HEK293 (cell line): ENCODE measurements at regions not wholly inside any gene's neighbourhood (a gene's known extent, or its start where the extent isn't known, plus 50 kb on each side); places are given as distances from the start of the nearest gene placed in this dataset.

Experiments
- CTCF ChIA-PET: fragments of 350-600 bp; formaldehyde crosslinking; extraction: SDS; loops from one replicate; lab custom pipeline; 2021; ENCODE audit warnings: antibody characterized with exemption; lab: Yijun Ruan, JAX
- POLR2A ChIA-PET: fragments of 300-600 bp; formaldehyde crosslinking; extraction: SDS; loops from one replicate; lab custom pipeline; 2020; ENCODE audit warnings: antibody characterized with exemption, inconsistent platforms; lab: Yijun Ruan, JAX
- H3K27ac ChIP-seq: fragments of 200-500 bp; sonication (Bioruptor generic); 2 replicates; pipeline ENCODE4 v1.5.1; 2014; ENCODE audit warnings: low read depth, low read length, control low read depth, inconsistent platforms; ENCODE audit errors: extremely low read depth
- H3K36me3 ChIP-seq, 2 experiments: fragments of 200-500 bp in 1 of 2; sonication (Bioruptor generic) in 1 of 2; 1 replicate in 1 of 2; 2 replicates in 1 of 2; pipeline ENCODE4 v1.5.1; 2014 to 2017; ENCODE audit warnings: inconsistent platforms in 2 of 2, low read length in 2 of 2; ENCODE audit not compliant: control insufficient read depth in 2 of 2, insufficient read depth in 1 of 2
- H3K4me1 ChIP-seq: fragments of 200-500 bp; sonication (Bioruptor generic); 2 replicates; pipeline ENCODE4 v1.5.1; 2014; ENCODE audit warnings: mild to moderate bottlenecking, low read length, inconsistent platforms; ENCODE audit not compliant: control insufficient read depth, insufficient read depth
- H3K4me3 ChIP-seq: 2 replicates; pipeline ENCODE4 v1.5.1; 2011; ENCODE audit warnings: low read depth, mild to moderate bottlenecking, control low read depth, low read length, moderate library complexity
- H3K9me3 ChIP-seq: fragments of 200-500 bp; sonication (Bioruptor generic); 2 replicates; pipeline ENCODE4 v1.5.1; 2014; ENCODE audit warnings: low read depth, low read length, inconsistent platforms; ENCODE audit not compliant: control insufficient read depth, insufficient read depth
- GLI2 ChIP-seq: fragments of 450-650 bp; formaldehyde crosslinking; IDR thresholded peaks from 2 replicates; pipeline ENCODE4; 2017; ENCODE audit warnings: missing biosample characterization, missing genetic modification characterization, low read depth, borderline replicate concordance
- ZBTB11 ChIP-seq: fragments of 450-650 bp; formaldehyde crosslinking; conservative IDR thresholded peaks from 2 replicates; pipeline ENCODE4 v1.5.1; 2016; ENCODE audit warnings: low read depth, missing biosample characterization, missing genetic modification characterization
- ZBTB7A ChIP-seq: fragments of 450-650 bp; formaldehyde crosslinking; IDR thresholded peaks from 2 replicates; pipeline ENCODE4 v1.5.1; 2016; ENCODE audit warnings: low read depth, missing biosample characterization, missing genetic modification characterization
- ZFP3 ChIP-seq: fragments of 450-650 bp; formaldehyde crosslinking; IDR thresholded peaks from 2 replicates; pipeline ENCODE4 v1.5.1; 2016; ENCODE audit warnings: low read depth, missing biosample characterization, missing genetic modification characterization
- ZNF354C ChIP-seq: fragments of 450-650 bp; formaldehyde crosslinking; IDR thresholded peaks from 2 replicates; pipeline ENCODE4 v1.5.1; 2016; ENCODE audit warnings: missing biosample characterization, missing genetic modification characterization, low read depth, borderline replicate concordance
- ZNF37A ChIP-seq: fragments of 450-650 bp; IDR thresholded peaks from 2 replicates; pipeline ENCODE4 v1.5.1; 2018; ENCODE audit warnings: missing biosample characterization, missing genetic modification characterization
- ZNF670 ChIP-seq: fragments of 450-650 bp; formaldehyde crosslinking; IDR thresholded peaks from 2 replicates; pipeline ENCODE4 v1.5.1; 2016; ENCODE audit warnings: missing biosample characterization, missing genetic modification characterization, low read depth
- ZNF701 ChIP-seq: fragments of 450-650 bp; formaldehyde crosslinking; IDR thresholded peaks from 2 replicates; pipeline ENCODE4 v1.5.1; 2016; ENCODE audit warnings: missing biosample characterization, missing genetic modification characterization
- ZSCAN5A ChIP-seq: fragments of 450-650 bp; formaldehyde crosslinking; IDR thresholded peaks from 2 replicates; pipeline ENCODE4 v1.5.1; 2016; ENCODE audit warnings: missing biosample characterization, missing genetic modification characterization
- TF ChIP-seq, protein P1 (sequence below): fragments of 450-650 bp; formaldehyde crosslinking; IDR thresholded peaks from 2 replicates; pipeline ENCODE4 v1.5.1; 2017; ENCODE audit warnings: missing biosample characterization, missing genetic modification characterization
- TF ChIP-seq, protein P2 (sequence below): fragments of 450-650 bp; formaldehyde crosslinking; IDR thresholded peaks from 2 replicates; pipeline ENCODE4 v1.5.1; 2016; ENCODE audit warnings: missing biosample characterization, missing genetic modification characterization
- TF ChIP-seq, protein P3 (sequence below): fragments of 450-650 bp; IDR thresholded peaks from 2 replicates; pipeline ENCODE4 v1.5.1; 2018; ENCODE audit warnings: missing biosample characterization, missing genetic modification characterization

- POLR2A ChIA-PET, result no interaction called here
- Histone ChIP-seq H3K36me3 (no peaks in the 10 kb centered on the region), H3K4me1 (no peaks in the 10 kb centered on the region), H3K4me3 (no peak overlapping the region), H3K9me3 (no peaks in the 10 kb centered on the region), H3K27ac (no peak overlapping the region)
- TF ChIP-seq ZNF354C (tag by site-specific recombination) (no peak), ZFP3 (tag by site-specific recombination) (no peak), ZSCAN5A (no peak), ZNF670 (tag by site-specific recombination) (no peak)
- CTCF ChIA-PET, result no interaction called here
These were observed 567.5 kb upstream of the IMPG1 start for GRCh38 chr6:76639941-76640340.

DNA sequence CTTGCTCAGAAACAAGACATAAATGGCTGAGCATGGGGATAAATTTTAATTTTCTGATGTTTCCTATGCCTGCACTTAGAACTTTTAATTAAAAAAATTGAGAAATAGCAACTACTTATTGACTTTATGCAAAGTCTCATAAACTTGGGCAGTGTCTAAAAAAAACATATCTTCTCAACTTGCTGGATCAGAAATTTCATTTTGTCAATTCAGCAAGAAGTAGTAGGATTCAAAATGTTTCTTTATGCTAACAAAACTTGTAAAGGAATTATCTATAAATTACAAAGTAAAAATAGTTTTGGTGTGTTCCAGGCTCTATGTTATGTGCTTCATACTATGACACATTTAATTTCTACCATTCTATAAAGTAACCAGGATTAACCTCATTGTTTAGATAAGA is 562.2 kb upstream of the IMPG1 start:
- ChIA-PET CTCF (no interaction called here), POLR2A (no interaction called here)
- Histone ChIP-seq H3K4me1 (no peaks in the 10 kb centered on the region), H3K27ac (no peak overlapping the region), H3K9me3 (no peaks in the 10 kb centered on the region), H3K4me3 (no peak overlapping the region), H3K36me3 (no peaks in the 10 kb centered on the region)
- TF ChIP-seq ZBTB7A (no peak), ZNF37A (tag by site-specific recombination) (no peak), GLI2 (no peak), ZNF701 (tag by site-specific recombination) (no peak), ZBTB11 (no peak)
- TF ChIP-seq, protein P1, sequence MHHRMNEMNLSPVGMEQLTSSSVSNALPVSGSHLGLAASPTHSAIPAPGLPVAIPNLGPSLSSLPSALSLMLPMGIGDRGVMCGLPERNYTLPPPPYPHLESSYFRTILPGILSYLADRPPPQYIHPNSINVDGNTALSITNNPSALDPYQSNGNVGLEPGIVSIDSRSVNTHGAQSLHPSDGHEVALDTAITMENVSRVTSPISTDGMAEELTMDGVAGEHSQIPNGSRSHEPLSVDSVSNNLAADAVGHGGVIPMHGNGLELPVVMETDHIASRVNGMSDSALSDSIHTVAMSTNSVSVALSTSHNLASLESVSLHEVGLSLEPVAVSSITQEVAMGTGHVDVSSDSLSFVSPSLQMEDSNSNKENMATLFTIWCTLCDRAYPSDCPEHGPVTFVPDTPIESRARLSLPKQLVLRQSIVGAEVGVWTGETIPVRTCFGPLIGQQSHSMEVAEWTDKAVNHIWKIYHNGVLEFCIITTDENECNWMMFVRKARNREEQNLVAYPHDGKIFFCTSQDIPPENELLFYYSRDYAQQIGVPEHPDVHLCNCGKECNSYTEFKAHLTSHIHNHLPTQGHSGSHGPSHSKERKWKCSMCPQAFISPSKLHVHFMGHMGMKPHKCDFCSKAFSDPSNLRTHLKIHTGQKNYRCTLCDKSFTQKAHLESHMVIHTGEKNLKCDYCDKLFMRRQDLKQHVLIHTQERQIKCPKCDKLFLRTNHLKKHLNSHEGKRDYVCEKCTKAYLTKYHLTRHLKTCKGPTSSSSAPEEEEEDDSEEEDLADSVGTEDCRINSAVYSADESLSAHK (tag by site-specific recombination), result no peak
- TF ChIP-seq, protein P2, sequence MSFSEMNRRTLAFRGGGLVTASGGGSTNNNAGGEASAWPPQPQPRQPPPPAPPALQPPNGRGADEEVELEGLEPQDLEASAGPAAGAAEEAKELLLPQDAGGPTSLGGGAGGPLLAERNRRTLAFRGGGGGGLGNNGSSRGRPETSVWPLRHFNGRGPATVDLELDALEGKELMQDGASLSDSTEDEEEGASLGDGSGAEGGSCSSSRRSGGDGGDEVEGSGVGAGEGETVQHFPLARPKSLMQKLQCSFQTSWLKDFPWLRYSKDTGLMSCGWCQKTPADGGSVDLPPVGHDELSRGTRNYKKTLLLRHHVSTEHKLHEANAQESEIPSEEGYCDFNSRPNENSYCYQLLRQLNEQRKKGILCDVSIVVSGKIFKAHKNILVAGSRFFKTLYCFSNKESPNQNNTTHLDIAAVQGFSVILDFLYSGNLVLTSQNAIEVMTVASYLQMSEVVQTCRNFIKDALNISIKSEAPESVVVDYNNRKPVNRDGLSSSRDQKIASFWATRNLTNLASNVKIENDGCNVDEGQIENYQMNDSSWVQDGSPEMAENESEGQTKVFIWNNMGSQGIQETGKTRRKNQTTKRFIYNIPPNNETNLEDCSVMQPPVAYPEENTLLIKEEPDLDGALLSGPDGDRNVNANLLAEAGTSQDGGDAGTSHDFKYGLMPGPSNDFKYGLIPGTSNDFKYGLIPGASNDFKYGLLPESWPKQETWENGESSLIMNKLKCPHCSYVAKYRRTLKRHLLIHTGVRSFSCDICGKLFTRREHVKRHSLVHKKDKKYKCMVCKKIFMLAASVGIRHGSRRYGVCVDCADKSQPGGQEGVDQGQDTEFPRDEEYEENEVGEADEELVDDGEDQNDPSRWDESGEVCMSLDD (tag by site-specific recombination), result no peak
- TF ChIP-seq, protein P3, sequence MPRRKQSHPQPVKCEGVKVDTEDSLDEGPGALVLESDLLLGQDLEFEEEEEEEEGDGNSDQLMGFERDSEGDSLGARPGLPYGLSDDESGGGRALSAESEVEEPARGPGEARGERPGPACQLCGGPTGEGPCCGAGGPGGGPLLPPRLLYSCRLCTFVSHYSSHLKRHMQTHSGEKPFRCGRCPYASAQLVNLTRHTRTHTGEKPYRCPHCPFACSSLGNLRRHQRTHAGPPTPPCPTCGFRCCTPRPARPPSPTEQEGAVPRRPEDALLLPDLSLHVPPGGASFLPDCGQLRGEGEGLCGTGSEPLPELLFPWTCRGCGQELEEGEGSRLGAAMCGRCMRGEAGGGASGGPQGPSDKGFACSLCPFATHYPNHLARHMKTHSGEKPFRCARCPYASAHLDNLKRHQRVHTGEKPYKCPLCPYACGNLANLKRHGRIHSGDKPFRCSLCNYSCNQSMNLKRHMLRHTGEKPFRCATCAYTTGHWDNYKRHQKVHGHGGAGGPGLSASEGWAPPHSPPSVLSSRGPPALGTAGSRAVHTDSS (tag by site-specific recombination), result no peak
